Fibroblast of lung (primary cell): ENCODE measurements at regions not wholly inside any gene's neighbourhood (a gene's known extent, or its start where the extent isn't known, plus 50 kb on each side); places are given as distances from the start of the nearest gene placed in this dataset.
"Not testable (repeated sequence)": the region's sequence is repeated elsewhere in the genome, so short reads cannot be mapped to it uniquely, and the experiment has no call there.

Experiments
- DNase-seq, 2 donors: peaks; one replicate each; pipeline versions ENCODE4 v3.0.0 to v3.0.0-alpha.2; 2010; ENCODE audit warnings: low read depth in 2 of 2
- H2AFZ ChIP-seq: 2 replicates; pipeline ENCODE4 v1.5.1; 2012; ENCODE audit warnings: low read length, control low read depth, inconsistent platforms
- H3K27ac ChIP-seq: 2 replicates; pipeline ENCODE4 v1.5.1; 2011; ENCODE audit warnings: low read length, control low read depth; ENCODE audit not compliant: insufficient read depth
- H3K27me3 ChIP-seq: 2 replicates; pipeline ENCODE4 v1.5.1; 2011; ENCODE audit warnings: mild to moderate bottlenecking, low read length; ENCODE audit not compliant: control insufficient read depth, insufficient read depth
- H3K36me3 ChIP-seq: 2 replicates; pipeline ENCODE4 v1.5.1; 2011; ENCODE audit warnings: low read length; ENCODE audit not compliant: control insufficient read depth, insufficient read depth
- H3K4me1 ChIP-seq: 2 replicates; pipeline ENCODE4 v1.5.1; 2011; ENCODE audit warnings: low read length; ENCODE audit not compliant: control insufficient read depth, insufficient read depth; ENCODE audit errors: extremely low read depth
- H3K4me2 ChIP-seq: 2 replicates; pipeline ENCODE4 v1.5.1; 2011; ENCODE audit warnings: low read length, control low read depth; ENCODE audit not compliant: insufficient read depth; ENCODE audit errors: extremely low read depth
- H3K4me3 ChIP-seq, 4 experiments: fragments of 200-600 bp in 1 of 4; sonication (generic) in 1 of 4; replicated peaks in 1 of 4; 2 replicates each; pipeline ENCODE4 v1.5.1; 2011 to 2016; ENCODE audit warnings: low read length in 4 of 4, low read depth in 3 of 4, mild to moderate bottlenecking in 3 of 4, control low read depth in 2 of 4, inconsistent platforms in 1 of 4, mixed read lengths in 1 of 4; ENCODE audit not compliant: insufficient read depth in 1 of 4; ENCODE audit errors: control extremely low read depth in 1 of 4
- H3K79me2 ChIP-seq: 2 replicates; pipeline ENCODE4 v1.5.1; 2012; ENCODE audit warnings: mild to moderate bottlenecking, low read length, inconsistent platforms; ENCODE audit not compliant: control insufficient read depth, insufficient read depth
- H3K9ac ChIP-seq: 2 replicates; pipeline ENCODE4 v1.5.1; 2011; ENCODE audit warnings: mild to moderate bottlenecking, low read length, control low read depth; ENCODE audit not compliant: insufficient read depth
- H3K9me3 ChIP-seq: 2 replicates; pipeline ENCODE4 v1.5.1; 2012; ENCODE audit warnings: low read depth, low read length; ENCODE audit not compliant: control insufficient read depth, insufficient read depth
- H4K20me1 ChIP-seq: 2 replicates; pipeline ENCODE4 v1.5.1; 2011; ENCODE audit warnings: low read length; ENCODE audit not compliant: control insufficient read depth, insufficient read depth; ENCODE audit errors: extremely low read depth
- CTCF ChIP-seq, 2 donors: IDR thresholded peaks in 1 of 2; conservative IDR thresholded peaks in 1 of 2; 1 replicate in 1 of 2; 2 replicates in 1 of 2; pipeline ENCODE4 v1.5.1; 2011 to 2012; ENCODE audit warnings: low read length in 2 of 2, control low read depth in 1 of 2, inconsistent platforms in 1 of 2, low read depth in 1 of 2, mild to moderate bottlenecking in 1 of 2
- EZH2 ChIP-seq: IDR thresholded peaks from 2 replicates; pipeline ENCODE4 v1.5.1; 2012; ENCODE audit warnings: low read length, control low read depth, mild to moderate bottlenecking; ENCODE audit errors: missing control alignments

- Histone ChIP-seq H3K9me3 (no peaks in the 10 kb centered on the region), H3K4me2 (no peak overlapping the region), H2AFZ (no peak overlapping the region), H3K27ac (no peak overlapping the region), H4K20me1 (no peaks in the 10 kb centered on the region), H3K27me3 (no peaks in the 10 kb centered on the region), H3K9ac (no peak overlapping the region), H3K36me3 (no peaks in the 10 kb centered on the region), H3K79me2 (no peaks in the 10 kb centered on the region), H3K4me1 (no peaks in the 10 kb centered on the region), H3K4me3 (no peak overlapping the region)
- no peak for TF ChIP-seq EZH2
- no peak for TF ChIP-seq CTCF (conservative IDR thresholded peaks at IDR 0.05 in 1 of 2, IDR thresholded peaks at IDR 0.05 in 1 of 2; ENCODE audit: low read depth in 1 of 2, low read length in 2 of 2)
- DNase-seq: no peak
Measured at GRCh38 chr9:80673496-80673895, 1015.9 kb downstream of the TLE1 start.

- Histone ChIP-seq H3K36me3 (no peaks in the 10 kb centered on the region), H3K27me3 (no peaks in the 10 kb centered on the region), H3K4me3 (no peak overlapping the region), H3K4me2 (no peak overlapping the region), H3K79me2 (no peaks in the 10 kb centered on the region), H3K4me1 (no peaks in the 10 kb centered on the region), H3K9ac (no peak overlapping the region), H3K9me3 (no peaks in the 10 kb centered on the region), H4K20me1 (no peaks in the 10 kb centered on the region), H2AFZ (no peak overlapping the region), H3K27ac (no peak overlapping the region)
- TF ChIP-seq CTCF (conservative IDR thresholded peaks at IDR 0.05 in 1 of 2, IDR thresholded peaks at IDR 0.05 in 1 of 2; ENCODE audit: low read depth in 1 of 2, low read length in 2 of 2): no peak
- no peak for DNase-seq
Measured at GRCh38 chr9:80665479-80665878, 1023.9 kb downstream of the TLE1 start.

GRCh38 chr9:80664327-80665210, 1024.8 kb downstream of the TLE1 start:
- H3K27ac ChIP-seq: no peak overlapping the region
- H3K27me3 ChIP-seq: no peaks in the 10 kb centered on the region
- peak in 1 of 2 donors; percentile 35 for DNase-seq
- H4K20me1 ChIP-seq: no peaks in the 10 kb centered on the region
- no peaks in the 10 kb centered on the region for H3K9me3 ChIP-seq
- no peak overlapping the region for H3K4me2 ChIP-seq
- TF ChIP-seq CTCF (conservative IDR thresholded peaks at IDR 0.05 in 1 of 2, IDR thresholded peaks at IDR 0.05 in 1 of 2; ENCODE audit: low read depth in 1 of 2, low read length in 2 of 2) (no peak), EZH2 (no peak)
- H3K36me3 ChIP-seq: no peaks in the 10 kb centered on the region
- H3K79me2 ChIP-seq: no peaks in the 10 kb centered on the region
- no peak overlapping the region for H2AFZ ChIP-seq
- no peak overlapping the region for H3K4me3 ChIP-seq
- no peaks in the 10 kb centered on the region for H3K4me1 ChIP-seq
- H3K9ac ChIP-seq: no peak overlapping the region

- H3K27ac ChIP-seq, H3K79me2 ChIP-seq, DNase-seq, H3K4me1 ChIP-seq, H3K4me2 ChIP-seq, H3K4me3 ChIP-seq, H3K36me3 ChIP-seq, H3K9ac ChIP-seq, H2AFZ ChIP-seq, H3K9me3 ChIP-seq, H4K20me1 ChIP-seq, H3K27me3 ChIP-seq: not testable (repeated sequence)
Measured at GRCh38 chr9:80659751-80660150, 1029.6 kb downstream of the TLE1 start.
